AG09309 (cell line): ENCODE measurements at regions not wholly inside any gene's neighbourhood (a gene's known extent, or its start where the extent isn't known, plus 50 kb on each side); places are given as distances from the start of the nearest gene placed in this dataset.

Experiments
- DNase-seq: peaks from one replicate; pipeline ENCODE4 v3.0.0-alpha.2; 2010; ENCODE audit warnings: low read depth
- H3K4me3 ChIP-seq: 2 replicates; pipeline ENCODE4 v1.5.1; 2011; ENCODE audit warnings: mild to moderate bottlenecking, low read depth, low read length, moderate library complexity; ENCODE audit not compliant: control insufficient read depth
- TF ChIP-seq, protein P1 (sequence below): IDR thresholded peaks from 2 replicates; pipeline ENCODE4 v1.5.1; 2011; ENCODE audit warnings: mild to moderate bottlenecking, low read depth, low read length, inconsistent platforms; ENCODE audit not compliant: insufficient read depth, control insufficient read depth; ENCODE audit errors: missing control alignments

DNA sequence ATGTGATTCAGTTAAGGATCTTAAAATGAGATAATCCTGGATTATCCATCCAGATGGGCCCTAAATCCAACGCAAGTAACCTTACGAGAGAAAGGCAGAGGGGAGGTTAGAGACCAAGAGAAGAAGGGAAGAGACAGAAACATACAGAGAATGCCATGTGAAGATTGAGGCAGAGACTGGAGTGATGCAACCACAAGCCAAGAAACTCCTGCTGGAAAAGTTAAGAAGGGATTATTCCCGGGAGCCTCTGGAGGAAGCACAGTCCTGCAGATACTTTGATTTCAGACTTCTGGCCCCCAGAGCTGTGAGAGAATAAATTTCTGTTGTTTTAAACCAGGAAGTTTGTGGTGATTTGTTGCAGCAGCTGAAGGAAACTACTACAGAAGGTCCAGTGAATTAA, 992.7 kb downstream of the BCL11A start:
- TF ChIP-seq, protein P1, sequence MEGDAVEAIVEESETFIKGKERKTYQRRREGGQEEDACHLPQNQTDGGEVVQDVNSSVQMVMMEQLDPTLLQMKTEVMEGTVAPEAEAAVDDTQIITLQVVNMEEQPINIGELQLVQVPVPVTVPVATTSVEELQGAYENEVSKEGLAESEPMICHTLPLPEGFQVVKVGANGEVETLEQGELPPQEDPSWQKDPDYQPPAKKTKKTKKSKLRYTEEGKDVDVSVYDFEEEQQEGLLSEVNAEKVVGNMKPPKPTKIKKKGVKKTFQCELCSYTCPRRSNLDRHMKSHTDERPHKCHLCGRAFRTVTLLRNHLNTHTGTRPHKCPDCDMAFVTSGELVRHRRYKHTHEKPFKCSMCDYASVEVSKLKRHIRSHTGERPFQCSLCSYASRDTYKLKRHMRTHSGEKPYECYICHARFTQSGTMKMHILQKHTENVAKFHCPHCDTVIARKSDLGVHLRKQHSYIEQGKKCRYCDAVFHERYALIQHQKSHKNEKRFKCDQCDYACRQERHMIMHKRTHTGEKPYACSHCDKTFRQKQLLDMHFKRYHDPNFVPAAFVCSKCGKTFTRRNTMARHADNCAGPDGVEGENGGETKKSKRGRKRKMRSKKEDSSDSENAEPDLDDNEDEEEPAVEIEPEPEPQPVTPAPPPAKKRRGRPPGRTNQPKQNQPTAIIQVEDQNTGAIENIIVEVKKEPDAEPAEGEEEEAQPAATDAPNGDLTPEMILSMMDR = no peak
- H3K4me3 ChIP-seq = no peak overlapping the region
- DNase-seq = no peak

- H3K4me3 ChIP-seq = no peak overlapping the region
- TF ChIP-seq, protein P1 = no peak
- DNase-seq = no peak
These were observed 1012.6 kb downstream of the BCL11A start for GRCh38 chr2:59540864-59541263.

GRCh38 chr2:59538398-59538911, 1015.0 kb downstream of the BCL11A start:
- TF ChIP-seq, protein P1 = no peak
- no peak overlapping the region for H3K4me3 ChIP-seq
- DNase-seq = no peak

DNA sequence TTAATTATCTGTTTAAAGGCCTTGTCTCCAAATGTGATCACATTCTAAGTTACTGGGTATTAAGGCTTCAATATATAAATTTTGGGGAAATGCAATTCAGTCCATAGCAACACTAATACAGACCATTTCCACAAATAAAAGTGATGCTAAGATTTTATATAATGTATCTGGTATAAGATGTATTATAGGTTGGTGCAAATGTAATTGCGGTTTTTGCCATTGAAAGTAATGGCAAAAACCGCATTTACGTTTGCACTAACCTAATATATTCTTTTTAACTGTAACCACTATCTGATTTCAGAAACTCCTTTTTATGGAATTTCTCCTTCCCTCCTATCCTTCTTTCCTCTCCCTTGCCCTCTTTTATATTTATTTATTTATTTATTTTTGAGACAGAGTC, 1020.6 kb downstream of the BCL11A start:
- TF ChIP-seq, protein P1 = no peak
- H3K4me3 ChIP-seq = no peak overlapping the region
- DNase-seq = no peak

DNA sequence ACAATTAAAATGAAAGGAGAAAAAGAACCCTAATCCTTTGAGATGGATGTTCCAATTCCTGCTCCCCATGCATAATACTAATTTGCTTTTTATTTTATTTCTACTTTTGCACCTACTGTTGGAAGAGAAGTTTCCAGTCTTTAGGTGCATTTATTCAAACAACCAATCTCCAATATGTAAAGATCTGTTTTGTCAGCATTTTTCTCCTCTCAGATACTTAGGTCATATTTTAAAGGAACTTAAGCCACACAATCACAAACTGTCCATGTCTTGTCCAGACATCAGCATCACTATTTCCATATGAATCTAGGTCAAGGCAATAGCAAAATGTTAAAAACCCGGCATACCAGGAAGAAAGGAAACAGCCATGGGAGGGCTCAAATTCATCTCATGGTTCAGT, 1023.2 kb downstream of the BCL11A start:
- no peak for DNase-seq
- TF ChIP-seq, protein P1 = no peak
- H3K4me3 ChIP-seq = no peak overlapping the region

- H3K4me3 ChIP-seq = no peak overlapping the region
- no peak for DNase-seq
- TF ChIP-seq, protein P1 = no peak
These were observed 1023.7 kb downstream of the BCL11A start for GRCh38 chr2:59529726-59530125.

DNA sequence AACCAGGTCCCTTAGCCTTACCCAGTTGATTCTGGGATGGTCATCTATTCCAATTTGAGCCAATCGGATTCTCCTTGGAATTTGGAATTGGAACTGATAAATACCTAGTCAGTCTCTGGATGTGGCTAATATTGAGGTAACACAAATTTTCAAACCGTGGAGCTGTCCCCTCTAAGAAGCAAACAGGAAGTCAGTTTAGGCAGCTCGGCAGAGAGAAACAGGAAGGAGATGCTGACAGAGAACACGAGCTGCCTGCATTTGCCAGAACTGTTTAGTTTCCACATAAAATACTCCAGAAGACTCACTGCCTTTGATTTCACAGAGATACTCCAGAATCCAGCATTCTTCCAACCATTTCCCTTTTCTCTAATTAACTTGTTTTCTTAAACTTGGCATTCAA, 1024.9 kb downstream of the BCL11A start:
- no peak for DNase-seq
- H3K4me3 ChIP-seq = no peak overlapping the region
- TF ChIP-seq, protein P1 = no peak
